ENCODE measurements at regions not wholly inside any gene's neighbourhood (a gene's known extent, or its start where the extent isn't known, plus 50 kb on each side); places are given as distances from the start of the nearest gene placed in this dataset.

GRCh38 chr9:134487066-134487710 is 154.4 kb upstream of the COL5A1 start:
- no peak for DNase-seq (ENCODE audit: low spot score)

- DNase-seq (ENCODE audit: low spot score), result no peak
These were observed 153.0 kb upstream of the COL5A1 start for GRCh38 chr9:134488331-134489280.

- DNase-seq (ENCODE audit: low spot score), result no peak
These were observed 151.8 kb upstream of the COL5A1 start for GRCh38 chr9:134489621-134490408.

GRCh38 chr9:134490446-134490845 is 151.2 kb upstream of the COL5A1 start:
- no peak for DNase-seq (ENCODE audit: low spot score)

- DNase-seq (ENCODE audit: low spot score), result no peak
These were observed 150.3 kb upstream of the COL5A1 start for GRCh38 chr9:134491196-134491835.

- DNase-seq (ENCODE audit: low spot score), result no peak
These were observed 149.7 kb upstream of the COL5A1 start for GRCh38 chr9:134491856-134492255.

GRCh38 chr9:134492281-134492691 is 149.3 kb upstream of the COL5A1 start:
- DNase-seq (ENCODE audit: low spot score), result no peak

GRCh38 chr9:134492721-134493460 is 148.7 kb upstream of the COL5A1 start:
- DNase-seq (ENCODE audit: low spot score), result no peak

GRCh38 chr9:134493461-134494272 is 147.9 kb upstream of the COL5A1 start:
- no peak for DNase-seq (ENCODE audit: low spot score)

- DNase-seq (ENCODE audit: low spot score), result no peak
These were observed 147.3 kb upstream of the COL5A1 start for GRCh38 chr9:134494273-134494815.

- no peak for DNase-seq (ENCODE audit: low spot score)
These were observed 146.7 kb upstream of the COL5A1 start for GRCh38 chr9:134494905-134495304.

- DNase-seq (ENCODE audit: low spot score), result no peak
These were observed 145.7 kb upstream of the COL5A1 start for GRCh38 chr9:134495881-134496412.

GRCh38 chr9:134496413-134497282 is 145.0 kb upstream of the COL5A1 start:
- DNase-seq (ENCODE audit: low spot score), result no peak

GRCh38 chr9:134497283-134497860 is 144.2 kb upstream of the COL5A1 start:
- DNase-seq (ENCODE audit: low spot score), result no peak

GRCh38 chr9:134498814-134499166 is 142.8 kb upstream of the COL5A1 start:
- no peak for DNase-seq (ENCODE audit: low spot score)

- DNase-seq (ENCODE audit: low spot score), result no peak
These were observed 140.5 kb upstream of the COL5A1 start for GRCh38 chr9:134500931-134501760.

GRCh38 chr9:134501761-134502265 is 139.8 kb upstream of the COL5A1 start:
- DNase-seq (ENCODE audit: low spot score), result no peak

All from SW480 (cell line).